ENCODE measurements at regions not wholly inside any gene's neighbourhood (a gene's known extent, or its start where the extent isn't known, plus 50 kb on each side); places are given as distances from the start of the nearest gene placed in this dataset.

DNA sequence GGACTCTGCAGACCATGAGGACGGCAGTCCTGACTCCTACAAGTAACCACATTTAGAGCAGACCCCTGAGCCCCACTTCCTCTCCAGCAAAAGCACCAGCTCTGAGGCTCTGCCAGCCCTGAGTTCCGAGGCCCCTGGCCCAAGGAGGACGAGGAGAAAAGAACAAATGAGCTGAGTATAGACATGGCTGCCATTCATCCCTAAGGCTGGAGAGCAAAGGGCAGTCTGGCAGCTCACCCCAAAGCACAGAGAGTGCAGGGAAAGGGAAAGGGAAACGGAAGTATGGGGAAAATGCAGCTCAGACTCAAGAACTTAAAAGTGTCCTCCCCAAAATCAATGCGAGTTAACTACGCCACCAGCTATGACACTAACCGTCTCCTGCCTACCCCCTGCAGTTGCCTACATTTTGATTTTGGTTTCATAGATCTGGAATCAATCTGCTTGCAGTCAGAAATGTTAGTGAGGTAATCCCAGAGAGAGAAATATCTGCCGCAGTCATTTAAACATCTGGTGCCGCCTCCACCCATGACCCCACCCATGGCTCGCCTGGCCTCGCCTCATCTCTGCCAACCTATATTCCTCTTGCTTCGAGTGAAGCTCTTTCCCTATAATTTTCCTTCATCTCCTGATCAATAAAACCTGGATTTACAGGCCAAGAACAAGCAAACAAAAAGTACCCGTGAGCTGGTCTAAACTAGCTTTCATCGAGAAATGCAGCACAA, 49.6 kb upstream of the AFDN start:
- H3K9me3 Mint-ChIP-seq, result no peaks in the 10 kb centered on the region
- H3K27me3 Mint-ChIP-seq, result peaks cover 40% of the 10 kb centered on the region
- H3K27ac Mint-ChIP-seq, result no peak overlapping the region
- DNase-seq, result no peak
- no peaks in the 10 kb centered on the region for H3K4me1 Mint-ChIP-seq (ENCODE audit: low read depth)
- no peaks in the 10 kb centered on the region for H3K36me3 Mint-ChIP-seq (ENCODE audit: low read depth)
- no peak overlapping the region for H3K4me3 Mint-ChIP-seq
